ENCODE measurements at regions not wholly inside any gene's neighbourhood (a gene's known extent, or its start where the extent isn't known, plus 50 kb on each side); places are given as distances from the start of the nearest gene placed in this dataset.

GRCh38 chr9:75824816-75825568 is 65.5 kb upstream of the PCSK5 start:
- Histone ChIP-seq H3K9me2 (replicated peaks; ENCODE audit: low read depth, low read length) (no peaks in the 10 kb centered on the region), H2AFZ (ENCODE audit: low read length) (no peak overlapping the region), H3K9ac (ENCODE audit: low read depth, low read length, poor library complexity, severe bottlenecking) (no peak overlapping the region), H4K20me1 (ENCODE audit: insufficient read depth, low read length, poor library complexity, severe bottlenecking) (no peaks in the 10 kb centered on the region), H3K4me2 (ENCODE audit: low read depth, low read length, poor library complexity, severe bottlenecking) (no peak overlapping the region), H3K4me1 (ENCODE audit: insufficient read depth, low read length, poor library complexity, severe bottlenecking) (no peaks in the 10 kb centered on the region), H3K9me3 (ENCODE audit: insufficient read depth, low read depth, low read length) (no peaks in the 10 kb centered on the region), H3K27me3 (ENCODE audit: insufficient read depth, low read length, poor library complexity, severe bottlenecking) (no peaks in the 10 kb centered on the region), H3K79me2 (ENCODE audit: insufficient read depth, low read length) (no peaks in the 10 kb centered on the region), H3K36me3 (ENCODE audit: insufficient read depth, low read length) (no peaks in the 10 kb centered on the region), H3K4me3 (ENCODE audit: low read length, poor library complexity, severe bottlenecking) (no peak overlapping the region), H3F3A (ENCODE audit: low read depth) (no peaks in the 10 kb centered on the region)
- no peak for TF ChIP-seq CTCF (conservative IDR thresholded peaks at IDR 0.05; ENCODE audit: low read length)
- no peak for TF ChIP-seq EZH2phosphoT487 (IDR thresholded peaks at IDR 0.05; ENCODE audit: borderline replicate concordance)

GRCh38 chr9:75826314-75826713 is 64.2 kb upstream of the PCSK5 start:
- Histone ChIP-seq H3F3A (ENCODE audit: low read depth) (no peaks in the 10 kb centered on the region), H3K9ac (ENCODE audit: low read depth, low read length, poor library complexity, severe bottlenecking) (no peak overlapping the region), H3K27me3 (ENCODE audit: insufficient read depth, low read length, poor library complexity, severe bottlenecking) (no peaks in the 10 kb centered on the region), H3K9me2 (replicated peaks; ENCODE audit: low read depth, low read length) (no peaks in the 10 kb centered on the region), H3K9me3 (ENCODE audit: insufficient read depth, low read depth, low read length) (no peaks in the 10 kb centered on the region), H3K4me2 (ENCODE audit: low read depth, low read length, poor library complexity, severe bottlenecking) (no peak overlapping the region), H3K79me2 (ENCODE audit: insufficient read depth, low read length) (no peaks in the 10 kb centered on the region), H3K4me3 (ENCODE audit: low read length, poor library complexity, severe bottlenecking) (no peak overlapping the region), H2AFZ (ENCODE audit: low read length) (no peak overlapping the region), H4K20me1 (ENCODE audit: insufficient read depth, low read length, poor library complexity, severe bottlenecking) (no peaks in the 10 kb centered on the region), H3K4me1 (ENCODE audit: insufficient read depth, low read length, poor library complexity, severe bottlenecking) (no peaks in the 10 kb centered on the region), H3K36me3 (ENCODE audit: insufficient read depth, low read length) (no peaks in the 10 kb centered on the region)
- no peak for TF ChIP-seq CTCF (conservative IDR thresholded peaks at IDR 0.05; ENCODE audit: low read length)

GRCh38 chr9:75830303-75830702 is 60.2 kb upstream of the PCSK5 start:
- no peaks in the 10 kb centered on the region for H3K36me3 ChIP-seq (ENCODE audit: insufficient read depth, low read length)

More at GRCh38 chr9:75830303-75830702, 60.2 kb upstream of the PCSK5 start:
- Histone ChIP-seq H3K4me1 (ENCODE audit: insufficient read depth, low read length, poor library complexity, severe bottlenecking) (no peaks in the 10 kb centered on the region), H3K9me3 (ENCODE audit: insufficient read depth, low read depth, low read length) (no peaks in the 10 kb centered on the region), H2AFZ (ENCODE audit: low read length) (no peak overlapping the region), H4K20me1 (ENCODE audit: insufficient read depth, low read length, poor library complexity, severe bottlenecking) (no peaks in the 10 kb centered on the region), H3K27me3 (ENCODE audit: insufficient read depth, low read length, poor library complexity, severe bottlenecking) (no peaks in the 10 kb centered on the region), H3F3A (ENCODE audit: low read depth) (no peaks in the 10 kb centered on the region), H3K4me2 (ENCODE audit: low read depth, low read length, poor library complexity, severe bottlenecking) (no peak overlapping the region), H3K4me3 (ENCODE audit: low read length, poor library complexity, severe bottlenecking) (no peak overlapping the region), H3K9me2 (replicated peaks; ENCODE audit: low read depth, low read length) (no peaks in the 10 kb centered on the region), H3K79me2 (ENCODE audit: insufficient read depth, low read length) (no peaks in the 10 kb centered on the region), H3K9ac (ENCODE audit: low read depth, low read length, poor library complexity, severe bottlenecking) (no peak overlapping the region)
- TF ChIP-seq CTCF (conservative IDR thresholded peaks at IDR 0.05; ENCODE audit: low read length) = no peak
- no peak for TF ChIP-seq EZH2phosphoT487 (IDR thresholded peaks at IDR 0.05; ENCODE audit: borderline replicate concordance)

Data from Loucy (cell line).